Keratinocyte (primary cell): ENCODE measurements at regions not wholly inside any gene's neighbourhood (a gene's known extent, or its start where the extent isn't known, plus 50 kb on each side); places are given as distances from the start of the nearest gene placed in this dataset.

Experiments
- DNase-seq: peaks from one replicate; pipeline ENCODE4 v3.0.0-alpha.2; 2011; ENCODE audit warnings: low read depth, missing footprints, low spot score
- FAIRE-seq: peaks from 2 replicates; lab custom pipeline; 2011; peaks lifted over from hg19 to GRCh38; lab: Jason Lieb, UNC
- H2AFZ ChIP-seq: 2 replicates; pipeline ENCODE4 v1.6.0; 2012; ENCODE audit warnings: low read length, control low read depth, inconsistent platforms; ENCODE audit not compliant: control insufficient read depth
- H3K27ac ChIP-seq: 2 replicates; pipeline ENCODE4 v1.5.1; 2011; ENCODE audit warnings: low read length; ENCODE audit not compliant: control insufficient read depth, insufficient read depth
- H3K27me3 ChIP-seq: 3 replicates; pipeline ENCODE4 v1.6.0; 2011; ENCODE audit warnings: low read length; ENCODE audit not compliant: control insufficient read depth, insufficient read depth; ENCODE audit errors: extremely low read depth
- H3K36me3 ChIP-seq, 2 experiments: 2 replicates in 1 of 2; 3 replicates in 1 of 2; pipeline ENCODE4 v1.5.1; 2011; ENCODE audit warnings: low read length in 2 of 2, mild to moderate bottlenecking in 1 of 2; ENCODE audit not compliant: control insufficient read depth in 2 of 2, insufficient read depth in 2 of 2; ENCODE audit errors: extremely low read depth in 1 of 2
- H3K4me1 ChIP-seq: 3 replicates; pipeline ENCODE4 v1.5.1; 2011; ENCODE audit warnings: low read length; ENCODE audit not compliant: control insufficient read depth, insufficient read depth; ENCODE audit errors: extremely low read depth
- H3K4me2 ChIP-seq: 3 replicates; pipeline ENCODE4 v1.6.0; 2011; ENCODE audit warnings: low read depth, low read length; ENCODE audit not compliant: control insufficient read depth, insufficient read depth; ENCODE audit errors: extremely low read depth
- H3K4me3 ChIP-seq, 3 experiments: fragments of 200-600 bp in 1 of 3; sonication (generic) in 1 of 3; 2 replicates in 2 of 3; 3 replicates in 1 of 3; pipeline ENCODE4 v1.5.1; 2011 to 2016; ENCODE audit warnings: low read length in 3 of 3, mild to moderate bottlenecking in 3 of 3, control low read depth in 2 of 3, inconsistent platforms in 1 of 3, low read depth in 1 of 3, mixed read lengths in 1 of 3, mixed run types in 1 of 3, moderate library complexity in 1 of 3; ENCODE audit not compliant: control insufficient read depth in 2 of 3, insufficient read depth in 2 of 3; ENCODE audit errors: extremely low read depth in 1 of 3
- H3K79me2 ChIP-seq: 2 replicates; pipeline ENCODE4 v1.6.0; 2012; ENCODE audit warnings: low read length; ENCODE audit not compliant: control insufficient read depth, insufficient read depth
- H3K9ac ChIP-seq: 3 replicates; pipeline ENCODE4 v1.6.0; 2011; ENCODE audit warnings: low read length; ENCODE audit not compliant: control insufficient read depth, insufficient read depth; ENCODE audit errors: extremely low read depth
- H3K9me1 ChIP-seq: 3 replicates; pipeline ENCODE4 v1.6.0; 2011; ENCODE audit warnings: low read length; ENCODE audit not compliant: control insufficient read depth, insufficient read depth; ENCODE audit errors: extremely low read depth
- H3K9me3 ChIP-seq: 2 replicates; pipeline ENCODE4 v1.5.1; 2012; ENCODE audit warnings: low read depth, low read length; ENCODE audit not compliant: control insufficient read depth
- H4K20me1 ChIP-seq: 3 replicates; pipeline ENCODE4 v1.6.0; 2011; ENCODE audit warnings: low read length; ENCODE audit not compliant: control insufficient read depth, insufficient read depth; ENCODE audit errors: extremely low read depth
- CTCF ChIP-seq, 3 experiments: IDR thresholded peaks in 1 of 3; conservative IDR thresholded peaks in 1 of 3; optimal IDR thresholded peaks in 1 of 3; 2 replicates in 2 of 3; 3 replicates in 1 of 3; pipeline versions ENCODE3 to v1.5.1; 2011; ENCODE audit warnings: low read length in 3 of 3, mild to moderate bottlenecking in 3 of 3, moderate library complexity in 2 of 3, control low read depth in 1 of 3, inconsistent platforms in 1 of 3; ENCODE audit not compliant: insufficient read depth in 2 of 3; ENCODE audit errors: extremely low read depth in 1 of 3
- EZH2 ChIP-seq: IDR thresholded peaks from one replicate; pipeline ENCODE4 v1.6.1; 2012; ENCODE audit warnings: inconsistent platforms, mild to moderate bottlenecking, low read length, moderate library complexity
- dilution Hi-C: fragments of 300-500 bp; cut with MboI; formaldehyde crosslinking; loops from one replicate; pipeline ENCODE4 v1.7.0; 2020; ENCODE audit warnings: low sequenced_read_pairs; ENCODE audit not compliant: extremely low pct_ligation_motif_present

DNA sequence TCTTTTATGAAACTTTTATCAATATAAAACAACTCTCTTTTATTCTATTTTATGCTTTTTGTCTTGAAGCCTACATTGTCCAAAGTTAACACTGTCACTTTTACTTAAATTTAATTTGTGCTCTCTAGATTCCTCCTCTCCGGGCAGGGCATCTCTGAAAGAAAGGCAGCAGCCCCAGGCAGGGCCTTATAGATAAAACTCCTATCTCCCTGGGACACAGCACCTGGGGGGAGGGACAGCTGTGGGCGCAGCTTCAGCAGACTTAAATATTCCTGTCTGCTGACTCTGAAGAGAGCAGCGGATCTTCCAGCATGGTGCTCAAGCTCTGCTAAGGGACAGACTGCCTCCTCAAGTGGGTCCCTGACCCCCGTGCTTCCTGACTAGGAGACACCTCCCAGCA, 447.7 kb upstream of the FANCL start:
- no peaks in the 10 kb centered on the region for H3K36me3 ChIP-seq
- H3K79me2 ChIP-seq: no peaks in the 10 kb centered on the region
- H2AFZ ChIP-seq: no peak overlapping the region
- no peak overlapping the region for H3K9ac ChIP-seq
- no peaks in the 10 kb centered on the region for H3K9me1 ChIP-seq
- dilution Hi-C loops: no loop called here
- H3K4me3 ChIP-seq: no peak overlapping the region
- TF ChIP-seq CTCF (optimal IDR thresholded peaks at IDR 0.05 in 1 of 3, IDR thresholded peaks at IDR 0.05 in 1 of 3, conservative IDR thresholded peaks at IDR 0.05 in 1 of 3; ENCODE audit: extremely low read depth in 1 of 3, insufficient read depth in 2 of 3, low read length in 3 of 3) (no peak), EZH2 (no peak)
- H3K4me1 ChIP-seq: no peaks in the 10 kb centered on the region
- no peaks in the 10 kb centered on the region for H3K9me3 ChIP-seq
- H3K27me3 ChIP-seq: no peaks in the 10 kb centered on the region
- H3K4me2 ChIP-seq: no peak overlapping the region
- DNase-seq (no peak), FAIRE-seq (no peak)
- H3K27ac ChIP-seq: no peak overlapping the region
- no peaks in the 10 kb centered on the region for H4K20me1 ChIP-seq

GRCh38 chr2:58686776-58687175, 445.7 kb upstream of the FANCL start:
- Histone ChIP-seq H3K27me3 (no peaks in the 10 kb centered on the region), H3K79me2 (no peaks in the 10 kb centered on the region), H3K36me3 (no peaks in the 10 kb centered on the region), H2AFZ (no peak overlapping the region), H3K4me2 (no peak overlapping the region), H3K9ac (no peak overlapping the region), H3K9me3 (no peaks in the 10 kb centered on the region), H3K4me1 (no peaks in the 10 kb centered on the region), H3K4me3 (no peak overlapping the region), H4K20me1 (no peaks in the 10 kb centered on the region), H3K9me1 (no peaks in the 10 kb centered on the region), H3K27ac (no peak overlapping the region)
- dilution Hi-C loops: no loop called here
- TF ChIP-seq EZH2: no peak
- no peak for TF ChIP-seq CTCF (optimal IDR thresholded peaks at IDR 0.05 in 1 of 3, IDR thresholded peaks at IDR 0.05 in 1 of 3, conservative IDR thresholded peaks at IDR 0.05 in 1 of 3; ENCODE audit: extremely low read depth in 1 of 3, insufficient read depth in 2 of 3, low read length in 3 of 3)
- no peak for FAIRE-seq
- DNase-seq: no peak
